ENCODE measurements at regions not wholly inside any gene's neighbourhood (a gene's known extent, or its start where the extent isn't known, plus 50 kb on each side); places are given as distances from the start of the nearest gene placed in this dataset.
"Not testable (repeated sequence)": the region's sequence is repeated elsewhere in the genome, so short reads cannot be mapped to it uniquely, and the experiment has no call there.

DNA sequence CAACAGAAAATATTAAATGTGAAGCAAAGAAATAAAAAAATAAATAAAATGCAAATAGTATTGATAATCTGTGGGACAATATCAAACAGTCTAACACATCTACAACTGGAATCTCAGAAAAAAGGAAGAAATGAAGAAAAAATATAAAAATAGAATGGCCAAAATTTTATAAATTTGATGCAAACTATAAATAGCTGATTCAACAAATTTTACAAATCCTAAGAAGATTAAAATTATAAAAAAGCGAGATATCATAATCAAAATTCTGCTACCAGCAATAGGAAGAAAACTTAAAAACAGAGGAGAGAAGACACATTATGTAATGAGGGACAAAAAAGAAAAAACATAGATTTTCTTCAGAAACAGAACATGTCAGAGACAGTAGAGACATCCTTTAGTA lies 129.2 kb upstream of the IRX1 start:
- ATAC-seq (no peak), DNase-seq (no peak)
- no peaks in the 10 kb centered on the region for H3K9me3 ChIP-seq
- H3K27ac ChIP-seq: no peak overlapping the region
- 83 to 87% (median 85%) methylated on average over 1 of the region's 1 CpG for WGBS, 3 donors
- TF ChIP-seq CTCF (IDR thresholded peaks at IDR 0.05): no peak
- no peak overlapping the region for H3K4me3 ChIP-seq
- no peaks in the 10 kb centered on the region for H3K4me1 ChIP-seq
- intact Hi-C loops (cut with DNase I): no loop called here
- no peaks in the 10 kb centered on the region for H3K36me3 ChIP-seq (ENCODE audit: insufficient read depth in 1 of 2, low read depth in 1 of 2)
- peaks cover 0 to 3% (median 0%) of the 10 kb centered on the region in 3 donors for H3K27me3 ChIP-seq (ENCODE audit: insufficient read depth in 3 of 3, low read length in 2 of 3)

GRCh38 chr5:3460416-3460815 lies 135.2 kb upstream of the IRX1 start:
- H3K36me3 ChIP-seq (ENCODE audit: insufficient read depth in 1 of 2, low read depth in 1 of 2): no peaks in the 10 kb centered on the region
- no peaks in the 10 kb centered on the region for H3K9me3 ChIP-seq
- DNase-seq (no peak), ATAC-seq (no peak)
- no peak overlapping the region for H3K27ac ChIP-seq
- intact Hi-C loops (cut with DNase I): no loop called here
- TF ChIP-seq CTCF (IDR thresholded peaks at IDR 0.05): no peak
- no peak overlapping the region for H3K4me3 ChIP-seq
- 76 to 86% (median 86%) methylated on average over 2 of the region's 2 CpGs for WGBS, 3 donors
- no peaks in the 10 kb centered on the region for H3K4me1 ChIP-seq
- peaks cover 0 to 2% (median 0%) of the 10 kb centered on the region in 3 donors for H3K27me3 ChIP-seq (ENCODE audit: insufficient read depth in 3 of 3, low read length in 2 of 3)

GRCh38 chr5:3456121-3456681 lies 139.4 kb upstream of the IRX1 start:
- intact Hi-C loops (cut with DNase I): no loop called here
- DNase-seq (no peak), ATAC-seq (no peak)
- Histone ChIP-seq H3K36me3 (ENCODE audit: insufficient read depth in 1 of 2, low read depth in 1 of 2) (no peaks in the 10 kb centered on the region), H3K9me3 (no peaks in the 10 kb centered on the region), H3K27me3 (ENCODE audit: insufficient read depth in 3 of 3, low read length in 2 of 3) (peaks cover 0 to 2% (median 0%) of the 10 kb centered on the region in 3 donors), H3K4me1 (no peaks in the 10 kb centered on the region), H3K4me3 (no peak overlapping the region), H3K27ac (no peak overlapping the region)
- WGBS, 3 donors: 63 to 66% (median 65%) methylated on average over 14 of the region's 14 CpGs
- no peak for TF ChIP-seq CTCF (IDR thresholded peaks at IDR 0.05)

GRCh38 chr5:3454028-3454427 lies 141.6 kb upstream of the IRX1 start:
- H3K4me1 ChIP-seq; H3K27ac ChIP-seq; DNase-seq; ATAC-seq; H3K4me3 ChIP-seq; H3K27me3 ChIP-seq (ENCODE audit: insufficient read depth in 3 of 3, low read length in 2 of 3); H3K36me3 ChIP-seq (ENCODE audit: insufficient read depth in 1 of 2, low read depth in 1 of 2); intact Hi-C loops (cut with DNase I); H3K9me3 ChIP-seq: not testable (repeated sequence)
- WGBS, 3 donors: 91 to 95% (median 93%) methylated on average over 21 to 27 of the region's 27 CpGs

DNA sequence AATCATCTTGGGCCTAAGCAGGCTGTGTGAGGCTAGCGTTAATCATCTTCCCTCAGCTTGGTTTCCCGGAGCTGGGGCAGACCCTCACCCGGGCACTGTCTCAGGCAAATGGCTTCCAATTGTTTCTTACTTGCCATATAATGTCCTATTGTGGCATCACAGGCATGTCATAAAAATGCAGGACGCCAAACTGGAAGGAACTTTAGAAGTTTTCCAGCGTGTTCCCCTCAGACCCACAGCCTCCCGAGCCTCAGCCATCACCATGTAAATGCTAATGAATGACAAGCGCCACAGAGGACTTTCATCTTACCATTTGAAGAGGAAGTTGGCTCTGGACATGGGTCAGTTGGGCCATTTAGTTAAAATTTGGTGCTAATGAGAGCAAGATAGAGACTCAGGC lies 143.0 kb upstream of the IRX1 start:
- ATAC-seq (no peak), DNase-seq (no peak)
- peaks cover 0 to under 1% (median 0%) of the 10 kb centered on the region in 3 donors for H3K27me3 ChIP-seq (ENCODE audit: insufficient read depth in 3 of 3, low read length in 2 of 3)
- intact Hi-C loops (cut with DNase I): no loop called here
- 81 to 85% (median 82%) methylated on average over 7 of the region's 7 CpGs for WGBS, 3 donors
- TF ChIP-seq CTCF (IDR thresholded peaks at IDR 0.05): no peak
- no peaks in the 10 kb centered on the region for H3K4me1 ChIP-seq
- H3K9me3 ChIP-seq: no peaks in the 10 kb centered on the region
- no peak overlapping the region for H3K4me3 ChIP-seq
- no peaks in the 10 kb centered on the region for H3K36me3 ChIP-seq (ENCODE audit: insufficient read depth in 1 of 2, low read depth in 1 of 2)
- no peak overlapping the region for H3K27ac ChIP-seq

Measured in psoas muscle (tissue), 7 donors.